Neural cell (in vitro differentiated cells): ENCODE measurements at regions not wholly inside any gene's neighbourhood (a gene's known extent, or its start where the extent isn't known, plus 50 kb on each side); places are given as distances from the start of the nearest gene placed in this dataset.
"Not testable (repeated sequence)": the region's sequence is repeated elsewhere in the genome, so short reads cannot be mapped to it uniquely, and the experiment has no call there.

Experiments used
- H2AFZ ChIP-seq: fragments of 200-600, 300-800 bp; sonication (generic), shearing (Covaris generic); 2 replicates; pipeline ENCODE4 v1.6.0; 2014; ENCODE audit warnings: low read depth, mild to moderate bottlenecking, antibody characterized with exemption, low read length, moderate library complexity
- H3F3A ChIP-seq: fragments of 200-600 bp; shearing (Covaris generic); 2 replicates; pipeline ENCODE4 v1.6.1; 2016; ENCODE audit warnings: mild to moderate bottlenecking, moderate library complexity, mixed read lengths, antibody characterized with exemption, low read length; ENCODE audit not compliant: insufficient read depth, poor library complexity, severe bottlenecking
- H3K27ac ChIP-seq: fragments of 200-600, 300-800 bp; sonication (generic), shearing (Covaris generic); 2 replicates; pipeline ENCODE4 v1.5.1; 2014; ENCODE audit warnings: mild to moderate bottlenecking, low read length, moderate library complexity
- H3K27me3 ChIP-seq: fragments of 300-800, 200-600 bp; sonication (generic), shearing (Covaris generic); 2 replicates; pipeline ENCODE4 v1.6.0; 2014; ENCODE audit warnings: mild to moderate bottlenecking, low read depth, low read length, moderate library complexity; ENCODE audit not compliant: insufficient read depth
- H3K36me3 ChIP-seq: fragments of 300-800, 200-600 bp; sonication (generic), shearing (Covaris generic); 2 replicates; pipeline ENCODE4 v1.5.1; 2014; ENCODE audit warnings: mild to moderate bottlenecking, antibody characterized with exemption, low read length, moderate library complexity; ENCODE audit not compliant: insufficient read depth
- H3K4me2 ChIP-seq: fragments of 300-800, 200-600 bp; sonication (generic), shearing (Covaris generic); 2 replicates; pipeline ENCODE4 v1.6.0; 2014; ENCODE audit warnings: mild to moderate bottlenecking, low read length
- H3K4me3 ChIP-seq: fragments of 300-800, 200-600 bp; sonication (generic), shearing (Covaris generic); 2 replicates; pipeline ENCODE4 v1.5.1; 2014; ENCODE audit warnings: mild to moderate bottlenecking, low read length, moderate library complexity
- H3K79me2 ChIP-seq: fragments of 200-600 bp; shearing (Covaris generic); replicated peaks from 2 replicates; pipeline ENCODE4 v1.6.0; 2014; ENCODE audit warnings: mild to moderate bottlenecking, low read length, moderate library complexity; ENCODE audit not compliant: insufficient read depth
- H3K9ac ChIP-seq: fragments of 300-800, 200-600 bp; sonication (generic), shearing (Covaris generic); 2 replicates; pipeline ENCODE4 v1.6.1; 2016; ENCODE audit warnings: mild to moderate bottlenecking, low read length, mixed read lengths
- H3K9me2 ChIP-seq: fragments of 200-600 bp; shearing (Covaris generic); 2 replicates; pipeline ENCODE4 v1.6.1; 2016; ENCODE audit warnings: mild to moderate bottlenecking, low read length, mixed read lengths; ENCODE audit not compliant: insufficient read depth
- H3K9me3 ChIP-seq: fragments of 200-600, 300-800 bp; sonication (generic), shearing (Covaris generic); 2 replicates; pipeline ENCODE4 v1.6.1; 2016; ENCODE audit warnings: mild to moderate bottlenecking, mixed run types, low read length, moderate library complexity, mixed read lengths
- H4K20me1 ChIP-seq: fragments of 200-600 bp; shearing (Covaris generic); 2 replicates; pipeline ENCODE4 v1.6.1; 2016; ENCODE audit warnings: mild to moderate bottlenecking, mixed run types; ENCODE audit not compliant: insufficient read depth
- EP300 ChIP-seq: fragments of 450-650 bp; conservative IDR thresholded peaks from 2 replicates; pipeline ENCODE4 v1.6.1; 2014; ENCODE audit warnings: antibody characterized with exemption, mild to moderate bottlenecking, moderate library complexity; ENCODE audit not compliant: poor library complexity, severe bottlenecking
- EZH2 ChIP-seq: fragments of 200-600, 300-800 bp; shearing (Covaris generic), sonication (generic); IDR thresholded peaks from 2 replicates; pipeline ENCODE4 v1.6.1; 2014; ENCODE audit warnings: antibody characterized with exemption, low read length, borderline replicate concordance, mild to moderate bottlenecking; ENCODE audit not compliant: insufficient read depth, poor library complexity, severe bottlenecking
- MXI1 ChIP-seq: fragments of 450-650 bp; conservative IDR thresholded peaks from 2 replicates; pipeline ENCODE4 v1.6.1; 2014; ENCODE audit warnings: antibody characterized with exemption, mild to moderate bottlenecking; ENCODE audit not compliant: poor library complexity, severe bottlenecking
- RAD21 ChIP-seq: fragments of 450-650 bp; conservative IDR thresholded peaks from 2 replicates; pipeline ENCODE4 v1.6.1; 2014; ENCODE audit warnings: antibody characterized with exemption, mild to moderate bottlenecking, moderate library complexity
- SMC3 ChIP-seq: fragments of 450-650 bp; conservative IDR thresholded peaks from 2 replicates; pipeline ENCODE4 v1.6.1; 2014; ENCODE audit warnings: antibody characterized with exemption, mild to moderate bottlenecking, moderate library complexity; ENCODE audit not compliant: poor library complexity
- TAF1 ChIP-seq: IDR thresholded peaks from 2 replicates; pipeline ENCODE4 v1.6.1; 2012; ENCODE audit warnings: low read depth
- TF ChIP-seq, protein P1 (sequence below): IDR thresholded peaks from 2 replicates; pipeline ENCODE4 v1.6.1; 2012; ENCODE audit warnings: borderline replicate concordance
- TF ChIP-seq, protein P2 (sequence below): fragments of 450-650 bp; IDR thresholded peaks from 2 replicates; pipeline ENCODE4 v1.5.1; 2014; ENCODE audit warnings: antibody characterized with exemption, mild to moderate bottlenecking, moderate library complexity; ENCODE audit not compliant: poor library complexity, severe bottlenecking

DNA sequence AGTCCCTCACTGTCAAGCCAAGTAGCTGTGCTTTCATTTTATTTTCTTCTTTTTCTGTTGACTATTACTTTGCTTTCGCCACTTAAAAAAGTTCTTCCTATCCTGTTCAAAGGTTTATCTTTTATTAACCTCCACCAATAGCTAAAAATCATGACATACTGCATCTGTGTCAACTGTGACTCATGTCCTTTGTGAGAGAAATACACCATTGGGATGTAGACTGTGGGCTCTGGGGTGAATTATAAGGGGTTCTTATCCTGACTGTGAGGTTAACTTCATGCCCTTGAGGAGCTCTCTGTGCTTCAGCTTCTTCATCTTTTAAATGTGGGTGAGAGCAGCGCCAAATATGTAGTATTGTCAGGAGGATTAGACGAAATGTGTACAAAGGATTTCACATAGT lies 71.9 kb upstream of the ANKRD30A start:
- no peak for TF ChIP-seq RAD21

DNA sequence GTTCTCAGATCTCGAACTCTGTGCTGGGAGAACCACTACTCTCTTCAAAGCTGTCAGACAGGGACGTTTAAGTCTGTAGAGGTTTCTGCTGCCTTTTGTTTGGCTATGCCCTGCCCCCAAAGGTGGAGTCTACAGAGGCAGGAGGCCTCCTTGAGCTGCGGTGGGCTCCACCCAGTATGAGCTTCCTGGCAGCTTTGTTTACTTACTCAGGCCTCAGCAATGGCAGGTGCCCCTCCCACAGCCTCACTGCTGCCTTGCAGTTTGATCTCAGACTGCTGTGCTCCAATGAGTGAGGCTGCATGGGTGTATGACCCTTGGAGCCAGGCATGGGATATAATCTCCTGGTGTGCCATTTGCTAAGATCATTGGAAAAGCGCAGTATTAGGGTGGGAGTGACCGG lies 75.4 kb upstream of the ANKRD30A start:
- H3K27me3 ChIP-seq, H4K20me1 ChIP-seq, H3K79me2 ChIP-seq, H3K9ac ChIP-seq, H3K36me3 ChIP-seq, H3K9me2 ChIP-seq, H3K27ac ChIP-seq, H2AFZ ChIP-seq, H3F3A ChIP-seq, H3K4me2 ChIP-seq, H3K4me3 ChIP-seq, H3K9me3 ChIP-seq: not testable (repeated sequence)

More for the DNA sequence above, 71.9 kb upstream of the ANKRD30A start:
- Histone ChIP-seq H3K9me3 (no peaks in the 10 kb centered on the region), H3K4me2 (no peak overlapping the region), H3K9me2 (no peaks in the 10 kb centered on the region), H3K27ac (no peak overlapping the region), H2AFZ (no peak overlapping the region), H3K4me3 (no peak overlapping the region), H4K20me1 (no peaks in the 10 kb centered on the region), H3K9ac (no peak overlapping the region), H3F3A (no peaks in the 10 kb centered on the region), H3K27me3 (no peaks in the 10 kb centered on the region), H3K79me2 (no peaks in the 10 kb centered on the region), H3K36me3 (no peaks in the 10 kb centered on the region)

DNA sequence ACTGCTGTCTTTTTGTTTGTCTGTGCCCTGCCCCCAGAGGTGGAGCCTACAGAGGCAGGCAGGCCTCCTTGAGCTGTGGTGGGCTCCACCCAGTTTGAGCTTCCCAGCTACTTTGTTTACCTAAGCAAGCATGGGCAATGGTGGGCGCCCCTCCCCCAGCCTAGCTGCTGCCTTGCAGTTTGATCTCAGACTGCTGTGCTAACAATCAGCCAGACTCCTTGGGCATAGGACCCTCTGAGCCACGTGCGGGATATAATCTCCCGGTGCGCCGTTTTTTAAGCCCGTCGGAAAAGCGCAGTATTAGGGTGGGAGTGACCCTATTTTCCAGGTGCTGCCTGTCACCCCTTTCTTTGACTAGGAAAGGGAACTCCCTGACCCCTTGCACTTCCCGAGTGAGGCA lies 81.1 kb upstream of the ANKRD30A start:
- not testable (repeated sequence) for H3K27ac ChIP-seq, H3K9ac ChIP-seq, H3K36me3 ChIP-seq, H3K79me2 ChIP-seq, H3K27me3 ChIP-seq, H2AFZ ChIP-seq, H3K9me2 ChIP-seq, H3K4me2 ChIP-seq, H3K4me3 ChIP-seq, H4K20me1 ChIP-seq, H3K9me3 ChIP-seq, H3F3A ChIP-seq

DNA sequence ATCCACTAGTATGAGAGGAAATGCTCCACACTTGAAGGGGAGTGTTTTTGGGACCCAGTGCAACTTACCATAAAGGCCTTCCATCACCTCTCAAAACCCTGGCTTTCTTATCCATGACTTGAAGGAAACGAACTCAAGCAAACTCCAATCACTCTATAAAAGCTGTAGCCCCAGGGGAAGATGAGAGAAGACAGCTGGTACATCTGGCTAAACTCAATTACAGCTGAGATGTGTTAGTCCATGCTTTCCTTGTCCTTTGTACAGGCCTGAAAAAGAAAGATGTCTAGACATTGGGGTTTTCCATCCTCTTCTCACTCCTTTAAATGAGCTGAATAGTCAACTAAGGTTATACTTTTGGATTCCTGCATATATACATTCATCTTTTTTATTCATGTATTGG lies 89.5 kb upstream of the ANKRD30A start:
- no peaks in the 10 kb centered on the region for H3K27me3 ChIP-seq
- H3F3A ChIP-seq = no peaks in the 10 kb centered on the region
- no peak overlapping the region for H3K27ac ChIP-seq
- no peak overlapping the region for H3K4me2 ChIP-seq
- no peak overlapping the region for H3K4me3 ChIP-seq
- H3K79me2 ChIP-seq = no peaks in the 10 kb centered on the region
- no peaks in the 10 kb centered on the region for H3K36me3 ChIP-seq
- H4K20me1 ChIP-seq = no peaks in the 10 kb centered on the region
- H2AFZ ChIP-seq = no peak overlapping the region
- TF ChIP-seq EZH2 (no peak), SMC3 (no peak), EP300 (no peak), TAF1 (no peak), RAD21 (no peak), MXI1 (no peak)
- TF ChIP-seq, protein P1, sequence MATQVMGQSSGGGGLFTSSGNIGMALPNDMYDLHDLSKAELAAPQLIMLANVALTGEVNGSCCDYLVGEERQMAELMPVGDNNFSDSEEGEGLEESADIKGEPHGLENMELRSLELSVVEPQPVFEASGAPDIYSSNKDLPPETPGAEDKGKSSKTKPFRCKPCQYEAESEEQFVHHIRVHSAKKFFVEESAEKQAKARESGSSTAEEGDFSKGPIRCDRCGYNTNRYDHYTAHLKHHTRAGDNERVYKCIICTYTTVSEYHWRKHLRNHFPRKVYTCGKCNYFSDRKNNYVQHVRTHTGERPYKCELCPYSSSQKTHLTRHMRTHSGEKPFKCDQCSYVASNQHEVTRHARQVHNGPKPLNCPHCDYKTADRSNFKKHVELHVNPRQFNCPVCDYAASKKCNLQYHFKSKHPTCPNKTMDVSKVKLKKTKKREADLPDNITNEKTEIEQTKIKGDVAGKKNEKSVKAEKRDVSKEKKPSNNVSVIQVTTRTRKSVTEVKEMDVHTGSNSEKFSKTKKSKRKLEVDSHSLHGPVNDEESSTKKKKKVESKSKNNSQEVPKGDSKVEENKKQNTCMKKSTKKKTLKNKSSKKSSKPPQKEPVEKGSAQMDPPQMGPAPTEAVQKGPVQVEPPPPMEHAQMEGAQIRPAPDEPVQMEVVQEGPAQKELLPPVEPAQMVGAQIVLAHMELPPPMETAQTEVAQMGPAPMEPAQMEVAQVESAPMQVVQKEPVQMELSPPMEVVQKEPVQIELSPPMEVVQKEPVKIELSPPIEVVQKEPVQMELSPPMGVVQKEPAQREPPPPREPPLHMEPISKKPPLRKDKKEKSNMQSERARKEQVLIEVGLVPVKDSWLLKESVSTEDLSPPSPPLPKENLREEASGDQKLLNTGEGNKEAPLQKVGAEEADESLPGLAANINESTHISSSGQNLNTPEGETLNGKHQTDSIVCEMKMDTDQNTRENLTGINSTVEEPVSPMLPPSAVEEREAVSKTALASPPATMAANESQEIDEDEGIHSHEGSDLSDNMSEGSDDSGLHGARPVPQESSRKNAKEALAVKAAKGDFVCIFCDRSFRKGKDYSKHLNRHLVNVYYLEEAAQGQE = no peak
- TF ChIP-seq, protein P2, sequence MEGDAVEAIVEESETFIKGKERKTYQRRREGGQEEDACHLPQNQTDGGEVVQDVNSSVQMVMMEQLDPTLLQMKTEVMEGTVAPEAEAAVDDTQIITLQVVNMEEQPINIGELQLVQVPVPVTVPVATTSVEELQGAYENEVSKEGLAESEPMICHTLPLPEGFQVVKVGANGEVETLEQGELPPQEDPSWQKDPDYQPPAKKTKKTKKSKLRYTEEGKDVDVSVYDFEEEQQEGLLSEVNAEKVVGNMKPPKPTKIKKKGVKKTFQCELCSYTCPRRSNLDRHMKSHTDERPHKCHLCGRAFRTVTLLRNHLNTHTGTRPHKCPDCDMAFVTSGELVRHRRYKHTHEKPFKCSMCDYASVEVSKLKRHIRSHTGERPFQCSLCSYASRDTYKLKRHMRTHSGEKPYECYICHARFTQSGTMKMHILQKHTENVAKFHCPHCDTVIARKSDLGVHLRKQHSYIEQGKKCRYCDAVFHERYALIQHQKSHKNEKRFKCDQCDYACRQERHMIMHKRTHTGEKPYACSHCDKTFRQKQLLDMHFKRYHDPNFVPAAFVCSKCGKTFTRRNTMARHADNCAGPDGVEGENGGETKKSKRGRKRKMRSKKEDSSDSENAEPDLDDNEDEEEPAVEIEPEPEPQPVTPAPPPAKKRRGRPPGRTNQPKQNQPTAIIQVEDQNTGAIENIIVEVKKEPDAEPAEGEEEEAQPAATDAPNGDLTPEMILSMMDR = no peak
- H3K9me3 ChIP-seq = no peaks in the 10 kb centered on the region
- H3K9ac ChIP-seq = no peak overlapping the region
- H3K9me2 ChIP-seq = no peaks in the 10 kb centered on the region
